ENCODE measurements at regions not wholly inside any gene's neighbourhood (a gene's known extent, or its start where the extent isn't known, plus 50 kb on each side); places are given as distances from the start of the nearest gene placed in this dataset.

DNA sequence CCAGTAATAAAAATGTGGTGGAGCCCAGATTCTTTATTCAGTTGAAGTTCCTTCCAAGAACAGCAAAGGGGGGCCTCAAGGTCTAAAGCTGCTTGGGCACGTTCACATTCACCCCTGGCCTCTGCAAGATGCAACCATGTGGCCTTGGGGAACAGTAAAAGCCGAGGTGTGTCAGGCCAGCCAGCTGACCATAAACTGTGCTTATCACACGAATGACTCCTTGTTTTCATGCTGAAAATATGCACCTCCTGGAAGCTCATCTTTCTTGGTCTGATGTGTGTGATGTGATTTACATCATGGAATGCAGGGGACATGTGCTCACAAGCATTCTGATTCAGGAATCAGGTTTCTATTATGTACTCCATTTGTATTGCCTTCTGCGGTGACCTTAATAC, 211.6 kb upstream of the MARCKS start:
- DNase-seq = no peak

DNA sequence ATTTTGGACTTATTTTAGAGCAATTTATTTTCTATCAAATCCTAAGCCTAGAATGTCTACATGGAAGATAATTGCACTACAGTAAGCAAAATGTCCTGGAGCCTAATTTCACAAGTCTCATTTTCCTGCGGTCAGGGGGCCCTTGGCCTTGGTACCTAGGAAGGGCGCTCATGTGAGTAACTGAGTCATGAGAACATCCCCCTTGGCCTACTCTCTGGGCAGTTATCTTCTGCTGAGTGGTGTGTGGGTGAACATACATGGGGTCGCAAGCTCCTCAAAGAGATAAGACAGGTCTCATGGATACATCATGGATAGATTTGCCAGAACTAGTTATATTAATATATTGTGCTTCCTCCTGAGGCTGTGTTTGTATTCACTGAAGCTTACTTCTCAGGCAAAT, 211.2 kb upstream of the MARCKS start:
- no peak for DNase-seq

DNA sequence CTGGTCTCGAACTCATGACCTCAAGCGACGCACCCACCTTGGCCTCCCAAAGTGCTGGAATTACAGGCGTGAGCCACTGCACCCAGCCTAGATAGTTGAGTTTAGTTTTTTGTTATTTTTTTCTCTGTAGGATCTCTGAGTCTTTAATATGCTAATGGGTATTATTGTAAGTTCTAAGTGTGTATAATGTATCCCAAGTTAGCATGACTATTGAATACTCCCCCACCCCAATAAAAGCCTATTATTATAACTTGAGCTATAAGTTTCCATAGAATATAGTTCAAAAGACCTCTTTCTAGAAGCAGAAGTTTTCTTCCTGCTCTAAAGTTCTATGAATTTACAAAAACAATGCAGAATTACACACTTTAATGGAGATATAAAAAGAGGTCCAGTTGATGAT, 210.4 kb upstream of the MARCKS start:
- no peak for DNase-seq

- DNase-seq = no peak
Observed at GRCh38 chr6:113647143-113647889, 209.8 kb upstream of the MARCKS start.

DNA sequence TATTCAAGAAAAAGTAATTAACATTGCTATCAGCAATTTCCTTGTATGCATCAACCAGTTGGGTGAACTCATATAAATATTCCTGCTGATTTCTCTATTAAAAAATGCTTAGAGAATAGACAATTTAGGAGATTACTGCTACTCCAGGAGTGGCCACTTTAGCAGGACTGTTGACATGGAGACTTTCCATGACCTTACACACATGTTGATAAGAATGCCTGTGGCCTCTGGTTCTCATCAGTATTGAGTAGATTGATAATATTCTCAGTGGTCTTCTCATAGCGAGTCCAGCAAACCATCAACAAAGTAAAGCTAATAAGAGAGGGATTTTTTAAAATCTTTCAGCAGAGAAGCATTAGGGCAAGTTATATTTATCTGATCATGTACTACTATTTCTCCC, 208.4 kb upstream of the MARCKS start:
- DNase-seq = no peak

DNA sequence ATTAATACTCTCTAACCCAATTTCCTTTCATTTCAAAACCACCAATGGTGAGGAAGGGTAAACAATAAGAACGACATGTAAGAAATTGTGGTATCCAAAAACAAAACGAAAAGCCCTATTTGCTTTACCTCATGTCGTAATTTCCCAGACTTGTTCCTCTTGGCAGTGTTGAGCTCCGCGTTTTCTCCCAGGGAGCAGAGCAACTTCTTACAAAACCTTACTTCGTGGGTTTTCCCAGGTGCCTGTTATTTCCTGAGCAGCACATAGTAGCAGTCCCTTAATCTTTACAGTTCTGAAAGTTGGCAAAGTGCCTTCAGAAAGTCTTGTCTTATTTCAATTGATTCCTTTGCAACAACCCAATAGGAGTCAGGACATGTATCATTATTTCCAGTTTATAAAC, 207.9 kb upstream of the MARCKS start:
- no peak for DNase-seq

- no peak for DNase-seq
Observed at GRCh38 chr6:113649880-113650609, 207.1 kb upstream of the MARCKS start.

DNA sequence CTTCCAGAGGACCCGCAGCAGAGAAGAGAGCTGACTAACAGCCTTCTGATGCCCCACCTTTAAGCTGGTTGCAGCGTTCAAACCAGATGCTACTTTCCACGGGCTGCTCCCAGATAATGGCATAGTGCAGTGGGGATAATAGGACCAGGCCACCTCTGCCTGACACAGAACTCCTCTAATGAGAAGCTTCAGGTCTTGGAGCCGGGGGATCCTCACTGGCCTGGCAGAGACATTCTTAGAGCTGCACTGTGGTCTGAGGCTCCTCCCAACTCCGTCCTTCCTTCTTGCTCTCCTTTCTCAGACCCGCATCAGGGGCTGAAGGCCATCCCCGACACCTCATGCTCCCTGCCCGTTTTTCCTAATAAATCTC, 206.6 kb upstream of the MARCKS start:
- no peak for DNase-seq

GRCh38 chr6:113651120-113651519, 206.0 kb upstream of the MARCKS start:
- DNase-seq = no peak

GRCh38 chr6:113651920-113652319, 205.2 kb upstream of the MARCKS start:
- no peak for DNase-seq

DNA sequence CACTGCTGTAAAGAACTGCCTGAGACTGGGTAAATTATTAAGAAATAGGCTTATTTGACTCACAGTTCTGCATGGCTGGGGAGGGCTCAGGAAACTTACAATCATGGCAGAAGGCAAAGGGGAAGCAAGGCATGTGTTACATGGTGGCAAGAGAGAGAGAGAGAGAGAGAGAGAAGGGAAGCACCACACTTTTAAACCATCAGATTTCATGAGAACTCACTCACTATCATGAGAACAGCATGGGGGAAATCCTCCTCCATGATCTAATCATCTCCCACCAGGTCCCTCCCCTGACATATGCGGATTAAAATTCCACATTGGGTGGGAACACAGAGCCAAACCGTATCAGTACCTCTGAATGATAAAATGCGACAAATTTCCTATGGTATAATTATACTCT, 203.9 kb upstream of the MARCKS start:
- DNase-seq = no peak

GRCh38 chr6:113654396-113654795, 202.7 kb upstream of the MARCKS start:
- no peak for DNase-seq

- DNase-seq = no peak
Observed at GRCh38 chr6:113655761-113656160, 201.4 kb upstream of the MARCKS start.

DNA sequence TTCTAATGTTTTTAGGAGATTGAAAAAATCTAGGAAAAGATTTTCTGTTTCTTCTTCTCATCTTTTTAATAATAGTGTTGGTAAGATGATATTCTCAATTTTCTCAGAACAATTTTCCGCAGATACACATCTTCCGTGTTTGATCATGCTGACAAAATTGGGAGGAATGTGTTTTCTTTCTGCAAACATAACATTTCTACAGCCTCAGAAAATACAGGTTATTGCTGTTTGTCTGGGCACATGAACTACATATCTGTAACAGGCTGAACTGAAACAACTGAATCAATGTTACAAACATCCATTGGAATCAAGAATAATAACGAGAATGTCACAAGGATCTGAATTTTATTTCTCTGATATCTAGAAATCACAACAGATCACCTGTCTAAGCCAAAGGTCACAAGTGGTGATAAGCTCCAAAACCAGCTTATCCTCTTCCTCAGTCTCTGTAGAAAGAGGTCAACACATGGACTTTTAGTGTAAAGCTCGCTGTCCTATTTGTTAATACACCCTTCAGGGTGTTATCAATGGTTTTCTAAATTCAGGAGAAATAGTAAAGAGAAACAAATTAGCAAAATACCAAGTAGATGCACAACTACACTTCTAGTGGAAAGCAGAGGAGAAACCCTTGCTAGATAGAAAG, 197.3 kb upstream of the MARCKS start:
- no peak for DNase-seq

DNA sequence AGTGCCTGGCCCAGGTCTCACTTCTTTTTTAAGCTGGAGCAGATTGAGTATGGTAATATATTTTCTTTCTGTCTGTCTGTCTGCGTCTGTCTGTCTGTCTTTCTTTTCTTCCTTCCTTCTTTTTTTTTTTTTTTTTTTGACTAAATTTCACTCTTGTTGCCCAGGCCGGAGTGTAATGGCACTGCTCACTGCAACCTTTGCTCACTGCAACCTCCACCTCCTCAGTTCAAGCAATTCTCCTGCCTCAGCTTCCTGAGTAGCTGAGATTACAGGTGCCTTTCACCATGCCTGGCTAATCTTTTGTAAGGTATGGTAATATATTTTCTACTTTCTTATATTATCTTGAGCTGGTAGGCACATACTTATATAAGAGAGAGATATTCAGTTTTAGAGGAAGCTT, 196.3 kb upstream of the MARCKS start:
- DNase-seq = no peak

GRCh38 chr6:113662093-113662665, 195.0 kb upstream of the MARCKS start:
- no peak for DNase-seq

GRCh38 chr6:113662688-113663333, 194.3 kb upstream of the MARCKS start:
- no peak for DNase-seq

GRCh38 chr6:113664909-113665308, 192.2 kb upstream of the MARCKS start:
- DNase-seq = no peak

GRCh38 chr6:113668641-113669408, 188.3 kb upstream of the MARCKS start:
- DNase-seq = no peak

GRCh38 chr6:113669606-113670005, 187.5 kb upstream of the MARCKS start:
- DNase-seq = no peak

- DNase-seq = no peak
Observed at GRCh38 chr6:113671421-113671820, 185.7 kb upstream of the MARCKS start.
